ENCODE measurements at regions not wholly inside any gene's neighbourhood (a gene's known extent, or its start where the extent isn't known, plus 50 kb on each side); places are given as distances from the start of the nearest gene placed in this dataset.

DNA sequence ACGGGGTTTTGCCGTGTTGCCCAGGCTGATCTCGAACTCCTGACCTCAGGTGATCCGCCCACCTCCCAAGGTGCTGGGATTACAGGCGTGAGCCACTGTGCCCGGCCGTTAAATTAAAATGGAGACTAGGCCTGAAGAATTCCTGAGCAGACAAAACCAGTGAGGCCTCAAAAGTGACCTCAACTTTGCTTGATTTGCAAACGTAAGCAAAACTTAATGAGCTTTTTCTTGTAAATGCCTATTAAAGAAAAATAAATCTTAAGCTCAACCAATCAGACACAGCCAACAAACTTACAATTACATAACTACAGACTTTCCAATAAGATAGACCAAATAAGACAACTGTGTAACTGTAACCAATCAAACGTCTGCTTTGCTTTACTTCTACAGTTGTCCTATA lies 111.3 kb upstream of the SEMA6A start:
- DNase-seq (ENCODE audit: low spot score): no peak

DNA sequence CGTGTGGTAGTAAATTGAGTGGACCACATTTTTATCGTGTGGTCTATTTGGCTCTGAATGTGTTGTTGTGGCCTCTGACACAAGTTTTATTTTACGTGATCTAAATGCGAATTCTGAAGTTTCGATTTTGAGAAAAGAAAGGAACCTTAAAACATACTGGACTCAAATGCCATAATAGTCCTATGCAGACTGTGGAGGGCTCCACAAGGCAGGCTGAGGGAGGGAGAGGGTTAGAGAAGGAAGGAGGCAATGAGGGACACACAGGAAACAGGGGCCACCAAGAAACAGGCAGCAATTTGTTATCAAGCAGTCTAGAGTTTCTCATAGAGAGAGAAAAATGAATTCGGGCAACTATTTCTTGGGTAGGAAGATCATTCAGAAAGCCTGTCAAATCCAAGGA lies 110.4 kb upstream of the SEMA6A start:
- no peak for DNase-seq (ENCODE audit: low spot score)

DNA sequence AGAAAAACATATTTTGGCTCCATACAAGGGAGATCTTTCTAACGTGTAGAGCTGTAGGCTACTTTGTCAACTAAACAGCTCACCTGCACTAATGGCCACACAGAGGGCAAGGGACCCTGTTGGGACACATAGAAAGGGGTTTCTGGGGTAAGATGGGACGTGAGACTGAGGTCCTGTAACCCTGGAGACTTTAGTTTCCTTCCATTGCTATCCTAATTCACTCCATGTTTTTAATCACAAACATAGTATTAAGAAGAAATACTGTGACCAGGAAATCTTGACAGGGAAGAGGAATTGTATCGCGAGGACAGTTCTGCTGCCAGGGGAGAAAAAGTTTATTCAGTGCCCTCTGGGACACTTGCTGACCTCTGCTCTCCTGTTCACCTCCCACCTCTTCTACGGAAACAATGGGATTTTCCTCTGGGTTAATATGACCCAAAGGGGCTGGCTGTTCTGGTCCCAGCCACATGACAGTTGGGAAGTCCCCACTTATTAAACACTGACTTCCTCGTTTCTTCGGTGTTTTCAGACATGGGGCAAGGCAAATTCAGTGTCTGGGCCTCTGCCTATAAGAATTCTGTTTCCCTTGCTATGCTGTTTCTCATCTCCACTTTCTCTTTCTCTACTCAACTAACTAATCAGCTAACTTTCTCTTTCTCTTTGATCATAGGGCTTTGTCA lies 106.9 kb upstream of the SEMA6A start:
- DNase-seq (ENCODE audit: low spot score): no peak

DNA sequence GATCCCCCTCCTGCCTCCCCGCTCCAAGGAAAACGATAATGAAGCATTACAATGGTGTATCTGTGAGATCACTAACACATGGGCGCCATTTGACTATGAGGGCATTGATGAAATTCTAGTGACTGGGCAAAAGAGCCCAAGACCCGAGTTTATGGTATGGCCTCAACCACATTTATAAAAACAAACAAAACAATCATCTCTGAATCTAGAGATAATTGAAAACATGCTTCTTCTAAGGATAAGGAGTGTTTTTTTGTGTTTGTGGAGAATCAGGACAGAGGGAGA lies 100.9 kb upstream of the SEMA6A start:
- DNase-seq (ENCODE audit: low spot score): peak; percentile 38

DNA sequence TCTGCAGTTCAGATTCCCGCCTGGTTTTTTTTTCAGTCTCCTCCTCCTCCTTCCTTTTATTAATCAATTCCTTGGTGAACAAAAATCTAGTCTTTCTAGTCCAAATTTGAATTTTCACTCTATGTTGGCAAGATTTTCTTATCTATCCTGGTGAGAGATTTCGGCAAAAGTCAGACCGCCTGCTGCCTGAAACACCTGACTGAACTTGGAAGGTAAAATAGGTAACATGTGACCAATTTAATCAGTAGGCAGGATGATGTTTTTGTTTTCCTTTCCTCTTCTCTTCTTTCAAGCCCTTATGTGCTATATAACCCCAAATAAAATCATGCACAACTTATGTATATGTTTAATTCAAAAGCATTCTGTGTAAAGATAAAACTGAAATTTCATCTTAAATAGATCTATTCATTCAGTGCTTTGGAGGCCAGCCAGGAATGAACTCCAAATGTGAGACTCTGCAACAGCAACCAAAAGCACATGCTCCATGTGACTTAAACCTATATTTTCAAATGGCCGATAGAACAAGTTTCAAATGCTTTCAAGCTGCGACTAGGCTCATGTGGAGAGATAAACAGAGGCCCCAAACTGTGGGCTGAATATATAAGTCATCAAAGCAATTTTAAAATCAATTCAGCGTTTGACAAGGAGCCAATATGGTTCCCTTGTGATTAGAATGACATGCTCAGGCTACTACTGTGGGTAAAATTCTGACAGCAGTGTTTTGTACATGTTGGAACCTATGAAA lies 100.4 kb upstream of the SEMA6A start:
- no peak for DNase-seq (ENCODE audit: low spot score)

DNA sequence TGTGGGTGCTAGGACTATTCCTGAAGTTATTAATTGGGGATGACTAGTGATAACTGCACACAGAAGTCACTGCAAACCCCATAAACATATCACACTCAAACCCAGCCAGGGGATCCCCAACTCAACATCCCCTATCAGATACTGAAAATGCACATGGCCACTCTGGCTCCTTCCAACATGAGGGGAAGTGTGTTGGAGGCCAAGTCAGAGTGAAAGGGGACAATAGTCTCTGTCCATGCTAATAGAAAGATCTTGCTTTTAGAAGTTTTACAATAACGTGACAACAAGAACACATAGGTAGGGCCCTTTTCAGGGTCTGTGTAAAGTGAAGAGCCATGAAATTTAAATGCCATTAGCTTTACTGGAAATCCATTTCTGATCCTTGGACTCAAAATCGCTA lies 98.8 kb upstream of the SEMA6A start:
- no peak for DNase-seq (ENCODE audit: low spot score)

DNA sequence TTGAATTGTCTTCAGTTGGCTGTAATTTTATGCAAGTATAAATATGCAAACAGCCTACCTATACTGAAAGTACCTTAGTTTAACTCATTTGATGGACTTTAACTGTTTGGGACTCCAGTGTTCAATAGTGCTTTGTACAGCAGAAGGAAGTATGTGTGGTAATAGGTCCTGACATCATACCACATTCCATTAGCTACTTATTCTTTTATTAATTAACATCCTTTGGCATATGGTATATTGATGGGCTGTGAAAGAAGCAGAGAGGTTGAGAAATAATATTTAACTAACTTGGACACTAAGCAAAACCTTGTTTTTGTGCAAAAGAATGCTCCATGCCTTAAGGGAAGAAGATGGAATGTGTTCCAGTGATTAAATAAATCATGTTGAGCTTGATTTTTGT lies 97.6 kb upstream of the SEMA6A start:
- DNase-seq (ENCODE audit: low spot score): no peak

DNA sequence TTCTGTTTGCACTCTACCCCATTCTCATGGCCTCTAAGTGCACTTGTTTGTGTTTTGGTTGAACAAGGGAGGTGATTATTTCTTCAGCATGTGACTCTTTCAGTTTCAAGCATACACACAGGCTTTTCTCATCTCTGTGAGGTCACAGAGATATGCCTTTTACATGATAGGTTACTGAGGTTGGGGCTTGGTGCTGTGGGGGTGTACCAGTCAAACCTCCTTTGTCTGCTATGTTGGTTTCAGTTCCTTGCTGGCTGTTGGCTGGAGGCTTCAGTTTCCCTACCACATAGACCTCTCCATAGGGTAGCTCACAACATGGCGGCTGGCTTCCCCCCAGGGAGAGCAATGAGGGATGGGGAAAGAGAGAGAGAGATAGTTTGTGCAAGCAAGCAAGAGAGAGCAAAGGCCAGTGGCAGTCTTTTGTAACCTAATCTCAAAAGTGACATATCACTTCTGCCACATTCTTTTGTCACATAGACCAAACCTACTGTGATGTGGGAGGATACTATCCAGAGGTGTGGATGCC lies 96.7 kb upstream of the SEMA6A start:
- DNase-seq (ENCODE audit: low spot score): no peak

DNA sequence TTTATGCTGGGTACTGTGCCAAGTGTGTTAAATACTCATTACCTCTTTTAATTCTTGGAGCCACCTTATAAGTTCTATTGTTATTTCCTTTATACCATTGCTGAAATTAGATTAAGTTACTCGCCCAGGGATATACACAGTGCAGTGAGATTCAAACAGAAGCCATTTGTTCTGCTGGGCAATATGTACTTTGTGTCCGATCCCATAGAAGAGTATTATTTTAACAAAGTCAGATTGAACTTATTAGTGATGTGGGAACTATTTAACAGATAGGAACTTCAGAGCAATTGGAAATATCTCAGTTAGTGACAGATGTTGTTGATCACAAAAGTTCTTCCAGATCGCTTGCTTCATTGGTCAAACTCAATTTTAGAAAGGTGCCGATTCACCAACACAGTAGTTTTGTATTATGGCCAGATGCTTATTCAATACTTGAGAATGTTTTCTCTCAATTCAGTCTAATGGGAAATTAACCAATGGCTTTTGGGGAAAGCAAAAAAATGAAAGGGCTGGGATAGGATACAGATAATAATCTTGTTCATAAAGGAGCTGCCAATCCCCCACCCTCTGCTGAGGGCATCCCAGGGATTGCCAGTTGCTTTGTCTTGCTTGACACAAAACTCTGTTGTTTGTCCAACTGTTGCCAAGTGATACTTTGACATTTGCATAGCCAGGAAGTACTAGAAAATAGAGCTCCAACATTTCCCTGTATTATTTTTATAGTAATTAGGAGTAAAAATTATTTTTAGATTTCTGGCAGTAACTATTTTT lies 94.8 kb upstream of the SEMA6A start:
- peak; percentile 95 for DNase-seq (ENCODE audit: low spot score)

DNA sequence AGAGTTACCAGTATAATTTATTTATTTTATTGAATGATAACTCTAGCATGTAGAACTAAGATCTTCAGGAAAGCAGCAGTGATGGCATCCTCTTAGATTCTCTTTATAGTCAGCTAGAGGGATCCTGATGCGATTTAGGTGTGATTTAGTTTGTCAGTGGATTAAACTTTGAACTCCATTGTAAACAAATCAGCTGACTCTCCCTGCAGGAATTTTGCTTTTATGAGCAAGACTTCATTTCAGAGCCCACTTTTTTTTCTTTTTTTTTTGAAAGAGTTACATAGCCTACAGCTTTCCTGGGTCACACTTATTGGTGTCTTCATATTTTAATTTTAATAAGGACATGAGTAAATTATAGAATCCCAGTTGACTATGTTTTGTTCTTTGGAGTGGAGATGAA lies 93.8 kb upstream of the SEMA6A start:
- no peak for DNase-seq (ENCODE audit: low spot score)

DNA sequence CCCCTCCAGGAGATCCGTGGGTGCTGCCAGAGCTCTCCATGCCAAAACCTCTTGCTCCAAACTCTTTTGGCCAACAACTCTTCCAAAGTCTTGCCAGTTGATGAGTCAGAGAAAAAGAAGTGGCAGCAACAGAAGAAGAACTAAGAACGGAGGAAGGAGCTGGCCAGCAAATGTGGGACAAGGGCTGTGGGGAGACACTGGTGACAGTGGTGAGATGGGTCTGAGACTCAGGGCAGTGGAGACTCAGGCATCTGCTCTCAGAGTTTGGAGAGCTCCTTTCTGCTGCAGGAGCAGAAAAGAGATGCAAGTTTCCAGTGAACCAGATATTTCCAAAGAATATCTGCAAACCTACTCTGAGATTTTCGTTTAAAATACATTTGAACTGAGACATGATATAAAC lies 92.3 kb upstream of the SEMA6A start:
- DNase-seq (ENCODE audit: low spot score): no peak

DNA sequence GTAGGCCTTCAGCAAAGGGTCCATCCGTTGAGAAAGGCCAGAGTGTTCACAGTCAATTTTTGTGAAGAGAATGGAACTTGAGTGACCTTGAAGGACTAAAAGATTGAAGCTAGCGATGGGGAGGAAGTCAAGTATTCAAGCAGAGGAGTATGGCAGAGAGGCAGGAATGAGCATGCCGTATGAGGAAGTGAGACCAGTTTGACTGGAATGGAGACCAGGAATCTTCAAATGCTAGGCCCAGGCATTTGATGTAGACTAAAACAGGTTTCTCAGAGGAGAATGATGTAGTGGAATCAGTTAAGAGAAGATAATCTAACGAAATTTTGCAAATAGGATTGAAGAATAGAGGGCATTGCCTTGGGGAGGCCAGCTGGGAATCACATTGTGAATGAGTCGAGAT lies 90.4 kb upstream of the SEMA6A start:
- no peak for DNase-seq (ENCODE audit: low spot score)

DNA sequence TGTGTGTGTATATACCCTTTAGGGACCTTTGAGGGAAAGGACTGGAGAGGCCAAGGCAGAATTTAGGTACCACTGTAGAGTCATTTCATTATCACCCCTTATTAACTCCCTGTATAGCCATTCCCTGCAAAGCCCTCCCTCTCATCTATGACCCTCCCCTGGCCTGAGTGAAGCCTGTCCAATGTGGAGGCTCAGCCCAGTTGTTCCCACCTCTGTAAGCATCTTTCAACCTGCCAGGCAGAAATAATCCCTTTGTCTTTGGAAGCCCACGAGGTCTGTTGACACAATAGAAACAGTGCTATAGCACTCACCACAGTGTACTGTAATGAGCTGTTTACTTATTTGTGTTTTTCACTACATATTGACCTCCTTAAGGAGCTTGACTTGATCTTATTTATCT lies 88.5 kb upstream of the SEMA6A start:
- DNase-seq (ENCODE audit: low spot score): no peak

DNA sequence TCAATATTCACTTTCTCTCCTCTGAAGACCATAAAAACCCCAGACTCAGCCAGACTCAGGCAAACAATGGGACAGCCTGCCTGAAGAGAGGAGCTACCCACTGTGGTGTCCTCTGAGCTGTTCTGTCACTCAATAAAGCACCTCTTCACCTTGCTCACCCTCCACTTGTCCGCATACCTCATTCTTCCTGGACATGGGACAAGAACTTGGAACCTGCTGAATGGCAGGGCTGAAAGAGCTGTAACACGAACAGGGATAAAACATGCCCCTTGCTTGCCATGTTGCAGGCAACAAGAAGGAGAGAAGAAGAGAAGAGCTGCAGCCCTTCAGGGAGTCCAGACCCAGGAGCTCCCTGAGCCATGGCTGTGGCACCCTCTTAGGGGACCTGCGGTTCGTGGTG lies 86.8 kb upstream of the SEMA6A start:
- no peak for DNase-seq (ENCODE audit: low spot score)

DNA sequence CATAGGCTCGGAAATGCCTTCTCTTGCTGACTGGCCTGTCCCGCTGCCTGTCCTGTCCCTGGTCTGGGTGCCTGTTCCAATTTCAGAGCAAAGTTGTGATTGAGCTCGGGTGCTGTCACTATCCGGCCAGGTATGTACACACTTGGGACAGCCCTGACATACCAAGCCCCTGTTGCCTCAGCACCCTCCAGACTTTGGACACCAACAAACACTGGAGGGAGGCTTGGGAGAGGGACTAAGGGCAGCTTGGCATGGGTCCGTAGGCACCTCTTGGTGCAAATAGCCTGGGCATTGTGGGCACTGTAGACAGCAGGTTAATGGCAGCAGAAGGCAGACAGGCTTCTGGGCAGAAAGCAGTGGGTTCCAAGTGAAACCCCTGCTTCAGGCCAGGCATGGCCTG lies 86.3 kb upstream of the SEMA6A start:
- DNase-seq (ENCODE audit: low spot score): no peak

DNA sequence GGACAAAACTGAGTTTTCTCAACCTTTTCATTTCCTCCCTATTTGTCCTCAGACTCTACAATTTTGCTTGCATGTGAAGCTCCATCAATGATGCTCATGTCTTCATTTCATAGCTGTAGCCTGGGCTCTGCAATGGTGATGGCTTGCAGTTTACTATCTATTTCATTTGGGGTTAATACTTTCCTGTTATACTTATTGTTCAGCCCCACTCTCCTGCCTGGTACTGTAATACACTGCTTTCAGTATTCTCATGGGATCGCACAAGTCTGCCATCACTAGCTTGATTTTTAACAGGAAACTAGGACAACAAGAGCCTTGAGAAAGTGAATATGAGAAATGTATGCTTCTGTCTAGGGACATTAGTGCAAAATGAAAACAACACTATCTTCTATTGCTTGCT lies 84.2 kb upstream of the SEMA6A start:
- DNase-seq (ENCODE audit: low spot score): no peak

DNA sequence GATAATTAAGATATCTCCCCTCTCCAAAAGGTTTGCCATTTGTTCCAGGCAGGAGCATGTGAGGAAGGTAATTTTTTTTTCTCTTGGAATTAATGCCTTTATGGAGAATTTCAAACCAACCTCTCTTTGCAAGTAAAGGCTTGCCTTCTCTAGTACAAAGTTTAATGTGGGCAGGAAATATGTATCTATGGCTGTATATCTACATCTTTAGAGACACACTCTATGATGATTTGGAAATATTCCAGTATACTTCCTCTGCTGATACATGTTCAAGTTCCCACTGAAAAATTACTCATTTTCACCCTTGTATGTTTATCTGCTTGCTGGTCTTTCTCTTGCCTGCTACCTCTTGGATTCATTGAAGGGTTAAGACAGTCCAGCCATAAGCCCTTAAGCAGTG lies 83.5 kb upstream of the SEMA6A start:
- no peak for DNase-seq (ENCODE audit: low spot score)

DNA sequence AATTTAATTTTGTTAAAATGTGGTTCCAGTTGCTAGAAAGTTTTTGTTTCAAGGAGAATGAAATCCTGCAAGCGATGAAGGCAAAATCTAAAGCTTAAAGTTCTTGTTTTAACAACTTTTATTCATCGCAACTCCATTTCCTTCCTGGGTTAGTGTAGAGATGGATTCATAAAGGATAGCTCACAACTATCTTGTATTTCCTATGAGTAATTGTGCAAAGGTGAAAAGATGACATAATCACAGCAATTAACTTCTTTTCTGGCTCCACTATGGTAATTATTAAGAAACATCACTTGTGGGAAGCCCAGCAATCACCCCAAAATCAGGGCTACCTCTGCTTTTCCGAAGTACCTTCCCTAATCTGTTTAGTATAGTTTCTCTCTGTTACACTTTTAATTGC lies 80.8 kb upstream of the SEMA6A start:
- DNase-seq (ENCODE audit: low spot score): no peak

DNA sequence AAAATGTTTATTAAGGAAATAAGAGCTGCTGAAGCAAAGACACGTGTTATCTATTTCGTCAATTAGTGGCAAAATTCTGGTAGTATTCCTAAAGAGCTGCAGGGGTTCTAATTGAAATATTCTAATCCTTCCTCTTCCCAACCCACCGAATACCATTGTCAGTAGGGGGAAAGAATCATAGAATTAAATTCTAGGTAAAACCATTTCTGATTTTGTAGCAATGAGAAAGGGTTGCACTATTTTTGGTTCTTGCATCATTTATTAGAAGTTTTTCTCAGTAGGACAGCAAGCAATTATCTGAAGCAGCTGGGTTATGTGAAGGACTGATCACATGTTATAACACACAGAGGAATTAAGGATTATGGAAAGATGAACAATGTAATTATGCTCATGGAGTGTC lies 80.3 kb upstream of the SEMA6A start:
- no peak for DNase-seq (ENCODE audit: low spot score)

DNA sequence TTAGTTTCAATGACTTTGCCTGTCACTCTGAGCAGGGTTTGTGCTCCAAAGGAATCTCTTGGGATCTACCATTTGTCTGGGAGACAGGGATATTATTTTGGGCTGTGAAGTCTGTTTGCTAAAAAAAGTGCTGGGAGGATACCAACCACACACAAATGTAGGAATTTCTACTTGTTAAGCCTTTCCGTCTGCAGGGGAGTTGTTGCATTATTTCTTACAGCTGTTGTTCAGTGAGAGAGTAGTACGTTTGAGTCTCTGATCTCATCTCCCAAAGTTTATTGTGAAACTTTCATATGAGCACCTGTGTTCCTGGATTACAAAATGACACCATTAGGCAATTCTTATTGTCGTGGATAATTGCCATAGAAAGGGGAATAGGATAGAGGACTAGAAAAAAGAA lies 78.3 kb upstream of the SEMA6A start:
- peak; percentile 73 for DNase-seq (ENCODE audit: low spot score)

DNA sequence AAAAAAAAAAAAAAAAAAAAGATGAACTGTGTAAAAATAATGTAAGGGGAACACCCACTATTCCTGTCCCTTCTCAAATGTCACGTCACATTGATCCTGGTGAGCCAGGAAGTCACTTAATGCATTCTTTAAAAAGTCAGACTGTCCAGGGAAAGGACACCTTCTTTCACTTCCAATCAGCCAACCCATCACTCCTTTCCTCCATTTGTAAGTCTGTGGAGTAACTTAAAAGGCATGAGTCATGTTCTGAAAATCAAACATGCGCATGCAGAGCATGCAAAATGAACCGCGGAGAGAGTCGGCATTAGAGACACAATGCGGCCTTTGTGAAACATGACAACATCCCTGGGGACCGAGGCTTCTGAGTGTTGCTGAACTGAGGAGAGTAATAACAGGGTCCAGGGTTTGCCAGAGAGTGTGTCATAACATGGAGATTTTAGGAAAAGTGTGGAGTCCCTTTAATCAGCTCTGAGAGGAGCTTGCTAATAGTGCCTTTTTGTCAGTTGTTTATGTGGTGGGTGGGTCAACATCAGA lies 77.6 kb upstream of the SEMA6A start:
- DNase-seq (ENCODE audit: low spot score): peak; percentile 99

DNA sequence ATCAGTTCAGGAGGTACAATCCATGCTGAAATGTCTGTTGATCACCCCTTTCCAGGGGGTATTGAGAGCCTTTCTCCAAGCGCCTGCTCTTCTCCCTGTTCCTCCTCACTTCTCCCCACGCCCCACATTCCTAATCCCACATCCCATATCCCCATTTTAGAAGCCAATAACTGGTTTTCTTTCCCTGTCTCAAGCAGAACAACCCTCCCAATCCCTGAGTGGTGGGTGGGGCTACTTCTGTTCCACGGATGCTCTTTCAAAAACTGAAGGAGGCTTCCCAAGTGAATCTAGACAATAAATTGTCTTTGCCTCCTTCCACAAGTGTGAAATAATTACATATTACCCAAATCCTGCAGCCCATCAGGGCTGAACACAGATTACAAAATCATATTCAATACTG lies 77.0 kb upstream of the SEMA6A start:
- no peak for DNase-seq (ENCODE audit: low spot score)

DNA sequence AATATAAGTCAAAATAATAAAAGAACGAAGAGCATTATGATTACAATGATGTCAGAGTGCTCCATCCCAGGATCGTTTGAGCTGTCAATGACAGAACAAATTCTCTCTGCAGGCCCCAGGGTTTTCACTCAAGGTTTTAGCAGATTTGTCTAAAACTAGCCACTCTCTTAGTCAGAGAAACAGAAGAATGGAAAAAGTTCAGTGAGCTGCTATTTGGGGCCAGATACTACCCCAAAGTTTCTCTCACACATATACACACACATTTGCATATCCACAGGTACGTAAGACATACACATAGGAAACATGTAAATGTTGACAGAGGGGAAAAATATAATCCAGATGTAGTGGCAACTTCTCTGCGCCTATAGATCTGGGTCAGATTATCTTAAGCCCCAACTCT lies 76.3 kb upstream of the SEMA6A start:
- DNase-seq (ENCODE audit: low spot score): no peak

Data from pons (tissue), 1 donor.